Large intestine (tissue), 3 donors: ENCODE measurements at regions not wholly inside any gene's neighbourhood (a gene's known extent, or its start where the extent isn't known, plus 50 kb on each side); places are given as distances from the start of the nearest gene placed in this dataset.

Experiments
- DNase-seq, 2 donors: peaks; one replicate each; pipeline versions ENCODE4 v3.0.0 to v3.0.0-alpha.2; 2013
- H3K27ac ChIP-seq: one replicate; pipeline ENCODE4 v1.5.1; 2013; ENCODE audit warnings: low read length
- H3K27me3 ChIP-seq: 2 replicates; pipeline ENCODE4 v1.6.1; 2013; ENCODE audit warnings: low read length; ENCODE audit not compliant: control insufficient read depth, insufficient read depth
- H3K36me3 ChIP-seq: 2 replicates; pipeline ENCODE4 v1.6.1; 2013; ENCODE audit warnings: low read length; ENCODE audit not compliant: control insufficient read depth, insufficient read depth
- H3K4me1 ChIP-seq: one replicate; pipeline ENCODE4 v1.6.1; 2013; ENCODE audit warnings: low read length; ENCODE audit not compliant: control insufficient read depth, insufficient read depth
- H3K4me3 ChIP-seq: one replicate; pipeline ENCODE4 v1.5.1; 2013; ENCODE audit warnings: low read length
- H3K9me3 ChIP-seq: one replicate; pipeline ENCODE4 v1.6.1; 2013; ENCODE audit warnings: mild to moderate bottlenecking, low read depth, low read length, moderate library complexity; ENCODE audit not compliant: control insufficient read depth
- WGBS: methylation state at CpG from one replicate; pipeline ENCODE4 v1.1.5; 2013; ENCODE audit warnings: low lambda C conversion rate; ENCODE audit not compliant: insufficient coverage; 5-methylcytosine and 5-hydroxymethylcytosine counted together

GRCh38 chr10:20726381-20726780 is 170.7 kb downstream of the NEBL start:
- no peaks in the 10 kb centered on the region for H3K36me3 ChIP-seq
- no peak overlapping the region for H3K4me3 ChIP-seq
- DNase-seq: no peak
- no peaks in the 10 kb centered on the region for H3K27me3 ChIP-seq
- H3K27ac ChIP-seq: no peak overlapping the region
- no peaks in the 10 kb centered on the region for H3K9me3 ChIP-seq
- no CpG with 5 or more reads among the region's 3 CpGs for WGBS
- no peaks in the 10 kb centered on the region for H3K4me1 ChIP-seq

GRCh38 chr10:20714979-20715378 is 182.1 kb downstream of the NEBL start:
- H3K27me3 ChIP-seq: no peaks in the 10 kb centered on the region
- no peaks in the 10 kb centered on the region for H3K4me1 ChIP-seq
- no CpG with 5 or more reads among the region's 1 CpG for WGBS
- no peak for DNase-seq
- H3K9me3 ChIP-seq: no peaks in the 10 kb centered on the region
- H3K4me3 ChIP-seq: no peak overlapping the region
- no peaks in the 10 kb centered on the region for H3K36me3 ChIP-seq
- no peak overlapping the region for H3K27ac ChIP-seq

- Histone ChIP-seq H3K27ac (no peak overlapping the region), H3K36me3 (no peaks in the 10 kb centered on the region), H3K27me3 (no peaks in the 10 kb centered on the region), H3K9me3 (no peaks in the 10 kb centered on the region), H3K4me1 (no peaks in the 10 kb centered on the region), H3K4me3 (no peak overlapping the region)
- no CpG with 5 or more reads among the region's 1 CpG for WGBS
- peak in 1 of 2 donors; percentile 25 for DNase-seq
Observed at GRCh38 chr10:20714518-20714917, 182.6 kb downstream of the NEBL start.

- Histone ChIP-seq H3K4me1 (no peaks in the 10 kb centered on the region), H3K27ac (no peak overlapping the region), H3K27me3 (no peaks in the 10 kb centered on the region), H3K36me3 (no peaks in the 10 kb centered on the region), H3K9me3 (no peaks in the 10 kb centered on the region), H3K4me3 (no peak overlapping the region)
- DNase-seq: no peak
- WGBS: no CpG with 5 or more reads among the region's 1 CpG
Observed at GRCh38 chr10:20713420-20713819, 183.7 kb downstream of the NEBL start.

- no peak for DNase-seq
- WGBS: no CpG with 5 or more reads among the region's 1 CpG
- Histone ChIP-seq H3K9me3 (no peaks in the 10 kb centered on the region), H3K36me3 (no peaks in the 10 kb centered on the region), H3K27me3 (no peaks in the 10 kb centered on the region), H3K4me1 (no peaks in the 10 kb centered on the region), H3K27ac (no peak overlapping the region), H3K4me3 (no peak overlapping the region)
Observed at GRCh38 chr10:20712774-20713173, 184.3 kb downstream of the NEBL start.

- no peak overlapping the region for H3K27ac ChIP-seq
- no peak overlapping the region for H3K4me3 ChIP-seq
- no peak for DNase-seq
- H3K27me3 ChIP-seq: no peaks in the 10 kb centered on the region
- WGBS: 78% methylated on average over 1 of the region's 2 CpGs
- no peaks in the 10 kb centered on the region for H3K36me3 ChIP-seq
- no peaks in the 10 kb centered on the region for H3K9me3 ChIP-seq
- H3K4me1 ChIP-seq: no peaks in the 10 kb centered on the region
Observed at GRCh38 chr10:20709708-20710107, 187.4 kb downstream of the NEBL start.

- Histone ChIP-seq H3K27ac (no peak overlapping the region), H3K36me3 (no peaks in the 10 kb centered on the region), H3K9me3 (no peaks in the 10 kb centered on the region), H3K4me3 (no peak overlapping the region), H3K4me1 (no peaks in the 10 kb centered on the region), H3K27me3 (no peaks in the 10 kb centered on the region)
- peak in 1 of 2 donors; percentile 12 for DNase-seq
- 25% methylated on average over 1 of the region's 4 CpGs for WGBS
Observed at GRCh38 chr10:20708305-20708704, 188.8 kb downstream of the NEBL start.

- Histone ChIP-seq H3K27ac (no peak overlapping the region), H3K9me3 (no peaks in the 10 kb centered on the region), H3K36me3 (no peaks in the 10 kb centered on the region), H3K4me1 (no peaks in the 10 kb centered on the region), H3K4me3 (no peak overlapping the region), H3K27me3 (no peaks in the 10 kb centered on the region)
- WGBS: 100% methylated on average over 1 of the region's 3 CpGs
- no peak for DNase-seq
Observed at GRCh38 chr10:20707251-20707650, 189.9 kb downstream of the NEBL start.

GRCh38 chr10:20698837-20699236 is 198.3 kb downstream of the NEBL start:
- Histone ChIP-seq H3K27me3 (no peaks in the 10 kb centered on the region), H3K36me3 (no peaks in the 10 kb centered on the region), H3K9me3 (no peaks in the 10 kb centered on the region), H3K4me1 (no peaks in the 10 kb centered on the region), H3K27ac (no peak overlapping the region), H3K4me3 (no peak overlapping the region)
- no peak for DNase-seq

- H3K9me3 ChIP-seq: no peaks in the 10 kb centered on the region
- no peaks in the 10 kb centered on the region for H3K36me3 ChIP-seq
Observed at GRCh38 chr10:20694296-20694695, 202.8 kb downstream of the NEBL start.

GRCh38 chr10:20688797-20689544 is 208.1 kb downstream of the NEBL start:
- Histone ChIP-seq H3K36me3 (no peaks in the 10 kb centered on the region), H3K9me3 (no peaks in the 10 kb centered on the region), H3K4me1 (no peaks in the 10 kb centered on the region), H3K4me3 (no peak overlapping the region), H3K27ac (no peak overlapping the region), H3K27me3 (no peaks in the 10 kb centered on the region)
- DNase-seq: no peak
- WGBS: 100% methylated on average over 1 of the region's 7 CpGs

More at GRCh38 chr10:20694296-20694695, 202.8 kb downstream of the NEBL start:
- Histone ChIP-seq H3K27me3 (no peaks in the 10 kb centered on the region), H3K27ac (no peak overlapping the region), H3K4me1 (no peaks in the 10 kb centered on the region), H3K4me3 (no peak overlapping the region)
- DNase-seq: no peak
